Body of pancreas (tissue), 4 donors: ENCODE measurements at regions not wholly inside any gene's neighbourhood (a gene's known extent, or its start where the extent isn't known, plus 50 kb on each side); places are given as distances from the start of the nearest gene placed in this dataset.

Experiments
- POLR2A ChIP-seq, 3 donors: fragments of 450-650 bp; IDR thresholded peaks; one replicate each; pipeline ENCODE4 v1.6.1; 2016; ENCODE audit warnings: antibody characterized with exemption in 3 of 3, mild to moderate bottlenecking in 2 of 3
- TF ChIP-seq, protein P1 (sequence below), 7 experiments: fragments of 450-650 bp in 4 of 7; fragments of 200-600 bp in 3 of 7; sonication (generic) in 3 of 7; IDR thresholded peaks; one replicate each; pipeline ENCODE4 v1.5.1; 2016 to 2019; ENCODE audit warnings: antibody characterized with exemption in 7 of 7

- TF ChIP-seq, protein P1, sequence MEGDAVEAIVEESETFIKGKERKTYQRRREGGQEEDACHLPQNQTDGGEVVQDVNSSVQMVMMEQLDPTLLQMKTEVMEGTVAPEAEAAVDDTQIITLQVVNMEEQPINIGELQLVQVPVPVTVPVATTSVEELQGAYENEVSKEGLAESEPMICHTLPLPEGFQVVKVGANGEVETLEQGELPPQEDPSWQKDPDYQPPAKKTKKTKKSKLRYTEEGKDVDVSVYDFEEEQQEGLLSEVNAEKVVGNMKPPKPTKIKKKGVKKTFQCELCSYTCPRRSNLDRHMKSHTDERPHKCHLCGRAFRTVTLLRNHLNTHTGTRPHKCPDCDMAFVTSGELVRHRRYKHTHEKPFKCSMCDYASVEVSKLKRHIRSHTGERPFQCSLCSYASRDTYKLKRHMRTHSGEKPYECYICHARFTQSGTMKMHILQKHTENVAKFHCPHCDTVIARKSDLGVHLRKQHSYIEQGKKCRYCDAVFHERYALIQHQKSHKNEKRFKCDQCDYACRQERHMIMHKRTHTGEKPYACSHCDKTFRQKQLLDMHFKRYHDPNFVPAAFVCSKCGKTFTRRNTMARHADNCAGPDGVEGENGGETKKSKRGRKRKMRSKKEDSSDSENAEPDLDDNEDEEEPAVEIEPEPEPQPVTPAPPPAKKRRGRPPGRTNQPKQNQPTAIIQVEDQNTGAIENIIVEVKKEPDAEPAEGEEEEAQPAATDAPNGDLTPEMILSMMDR (IDR thresholded peaks at IDR 0.05): no peak
- TF ChIP-seq POLR2A (IDR thresholded peaks at IDR 0.05): no peak
Observed at GRCh38 chr1:213738658-213739057, 249.1 kb upstream of the PROX1 start.
